Prostate gland (tissue), 2 donors: ENCODE measurements at regions not wholly inside any gene's neighbourhood (a gene's known extent, or its start where the extent isn't known, plus 50 kb on each side); places are given as distances from the start of the nearest gene placed in this dataset.

Experiments used
- POLR2A ChIP-seq: fragments of 450-650 bp; IDR thresholded peaks from one replicate; pipeline ENCODE4 v1.6.1; 2016; ENCODE audit warnings: antibody characterized with exemption, mild to moderate bottlenecking
- POLR2AphosphoS5 ChIP-seq: sonication (generic); formaldehyde crosslinking; IDR thresholded peaks from one replicate; pipeline ENCODE4 v1.6.1; 2017; ENCODE audit warnings: antibody characterized with exemption
- TF ChIP-seq, protein P1 (sequence below), 4 experiments: fragments of 200-600 bp in 2 of 4; fragments of 450-650 bp in 2 of 4; sonication (generic) in 2 of 4; IDR thresholded peaks; 1 replicate in 3 of 4; 2 replicates in 1 of 4; pipeline ENCODE4 v1.5.1; 2016 to 2019; ENCODE audit warnings: antibody characterized with exemption in 4 of 4, mild to moderate bottlenecking in 2 of 4, moderate library complexity in 2 of 4

DNA sequence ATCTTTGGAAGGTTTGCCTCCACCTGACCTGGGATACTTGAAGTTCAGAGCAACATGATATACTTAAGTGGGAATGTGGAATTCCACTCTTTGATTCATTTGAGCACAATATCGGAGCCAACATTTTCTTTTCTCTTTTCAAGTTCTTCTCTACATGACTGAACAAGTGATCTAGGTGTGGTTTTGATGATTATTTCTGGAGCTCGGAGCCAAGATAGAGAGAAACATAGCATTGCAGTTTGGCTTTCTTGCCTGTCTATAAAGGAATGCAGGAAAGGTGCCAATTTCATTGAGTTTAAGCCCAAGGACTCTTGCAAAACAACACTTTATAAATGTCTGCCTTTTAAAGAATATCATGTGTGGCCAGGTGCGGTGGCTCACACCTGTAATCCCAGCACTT lies 124.2 kb upstream of the FAM83B start:
- TF ChIP-seq, protein P1, sequence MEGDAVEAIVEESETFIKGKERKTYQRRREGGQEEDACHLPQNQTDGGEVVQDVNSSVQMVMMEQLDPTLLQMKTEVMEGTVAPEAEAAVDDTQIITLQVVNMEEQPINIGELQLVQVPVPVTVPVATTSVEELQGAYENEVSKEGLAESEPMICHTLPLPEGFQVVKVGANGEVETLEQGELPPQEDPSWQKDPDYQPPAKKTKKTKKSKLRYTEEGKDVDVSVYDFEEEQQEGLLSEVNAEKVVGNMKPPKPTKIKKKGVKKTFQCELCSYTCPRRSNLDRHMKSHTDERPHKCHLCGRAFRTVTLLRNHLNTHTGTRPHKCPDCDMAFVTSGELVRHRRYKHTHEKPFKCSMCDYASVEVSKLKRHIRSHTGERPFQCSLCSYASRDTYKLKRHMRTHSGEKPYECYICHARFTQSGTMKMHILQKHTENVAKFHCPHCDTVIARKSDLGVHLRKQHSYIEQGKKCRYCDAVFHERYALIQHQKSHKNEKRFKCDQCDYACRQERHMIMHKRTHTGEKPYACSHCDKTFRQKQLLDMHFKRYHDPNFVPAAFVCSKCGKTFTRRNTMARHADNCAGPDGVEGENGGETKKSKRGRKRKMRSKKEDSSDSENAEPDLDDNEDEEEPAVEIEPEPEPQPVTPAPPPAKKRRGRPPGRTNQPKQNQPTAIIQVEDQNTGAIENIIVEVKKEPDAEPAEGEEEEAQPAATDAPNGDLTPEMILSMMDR (IDR thresholded peaks at IDR 0.05): no peak
- TF ChIP-seq POLR2A: no peak
- TF ChIP-seq POLR2AphosphoS5: peak; percentile 54
